Loucy (cell line): ENCODE measurements at regions not wholly inside any gene's neighbourhood (a gene's known extent, or its start where the extent isn't known, plus 50 kb on each side); places are given as distances from the start of the nearest gene placed in this dataset.

Experiments
- H2AFZ ChIP-seq: fragments of 200-600 bp; sonication (generic); 2 replicates; pipeline ENCODE4 v1.6.0; 2016; ENCODE audit warnings: antibody characterized with exemption, mild to moderate bottlenecking, low read length, moderate library complexity
- H3F3A ChIP-seq: fragments of 200-600 bp; 2 replicates; pipeline ENCODE4 v1.6.0; 2016; ENCODE audit warnings: antibody characterized with exemption, low read depth, mild to moderate bottlenecking
- H3K27me3 ChIP-seq: fragments of 200-600 bp; sonication (generic); 2 replicates; pipeline ENCODE4 v1.6.1; 2014; ENCODE audit warnings: low read length, mild to moderate bottlenecking; ENCODE audit not compliant: insufficient read depth, poor library complexity, severe bottlenecking
- H3K36me3 ChIP-seq: fragments of 200-600 bp; sonication (generic); 2 replicates; pipeline ENCODE4 v1.6.1; 2016; ENCODE audit warnings: low read length; ENCODE audit not compliant: insufficient read depth
- H3K4me1 ChIP-seq: fragments of 200-600 bp; sonication (generic); 2 replicates; pipeline ENCODE4 v1.5.1; 2014; ENCODE audit warnings: low read length, mild to moderate bottlenecking; ENCODE audit not compliant: insufficient read depth, poor library complexity, severe bottlenecking
- H3K4me2 ChIP-seq: fragments of 200-600 bp; sonication (generic); 2 replicates; pipeline ENCODE4 v1.6.0; 2014; ENCODE audit warnings: antibody characterized with exemption, low read length, low read depth, mild to moderate bottlenecking; ENCODE audit not compliant: poor library complexity, severe bottlenecking
- H3K4me3 ChIP-seq: fragments of 200-600 bp; sonication (generic); 2 replicates; pipeline ENCODE4 v1.5.1; 2014; ENCODE audit warnings: low read length, mild to moderate bottlenecking, mixed read lengths; ENCODE audit not compliant: poor library complexity, severe bottlenecking
- H3K79me2 ChIP-seq: fragments of 200-600 bp; sonication (generic); 2 replicates; pipeline ENCODE4 v1.6.1; 2014; ENCODE audit warnings: low read length; ENCODE audit not compliant: insufficient read depth
- H3K9ac ChIP-seq: fragments of 200-600 bp; sonication (generic); 2 replicates; pipeline ENCODE4 v1.6.0; 2014; ENCODE audit warnings: mild to moderate bottlenecking, low read depth, low read length, moderate library complexity; ENCODE audit not compliant: poor library complexity, severe bottlenecking
- H3K9me2 ChIP-seq: fragments of 200-600 bp; sonication (generic); replicated peaks from 2 replicates; pipeline ENCODE4 v1.6.1; 2016; ENCODE audit warnings: low read depth, low read length, mixed read lengths
- H3K9me3 ChIP-seq: fragments of 200-600 bp; sonication (generic); 2 replicates; pipeline ENCODE4 v1.6.1; 2014; ENCODE audit warnings: mild to moderate bottlenecking, antibody characterized with exemption, low read length, low read depth; ENCODE audit not compliant: insufficient read depth
- H4K20me1 ChIP-seq: fragments of 200-600 bp; sonication (generic); 2 replicates; pipeline ENCODE4 v1.6.0; 2014; ENCODE audit warnings: antibody characterized with exemption, low read length, mild to moderate bottlenecking; ENCODE audit not compliant: insufficient read depth, poor library complexity, severe bottlenecking
- CTCF ChIP-seq: fragments of 200-600 bp; sonication (generic); conservative IDR thresholded peaks from 2 replicates; pipeline ENCODE4 v1.5.1; 2014; ENCODE audit warnings: mild to moderate bottlenecking, antibody characterized with exemption, low read length
- EZH2phosphoT487 ChIP-seq: fragments of 200-600 bp; IDR thresholded peaks from 2 replicates; pipeline ENCODE4 v1.6.1; 2018; ENCODE audit warnings: antibody characterized with exemption, mild to moderate bottlenecking, moderate library complexity, borderline replicate concordance

- Histone ChIP-seq H4K20me1 (no peaks in the 10 kb centered on the region), H3K4me2 (no peak overlapping the region)
These were observed 94.4 kb upstream of the SKAP2 start for GRCh38 chr7:26958834-26959233.

GRCh38 chr7:26955516-26955915 lies 91.1 kb upstream of the SKAP2 start:
- no peak overlapping the region for H3K9ac ChIP-seq
- H3K4me1 ChIP-seq: no peaks in the 10 kb centered on the region
- no peaks in the 10 kb centered on the region for H3K36me3 ChIP-seq
- TF ChIP-seq EZH2phosphoT487: no peak
- no peak for TF ChIP-seq CTCF
- no peaks in the 10 kb centered on the region for H3K9me3 ChIP-seq
- no peaks in the 10 kb centered on the region for H3K9me2 ChIP-seq
- no peaks in the 10 kb centered on the region for H3F3A ChIP-seq
- no peaks in the 10 kb centered on the region for H4K20me1 ChIP-seq
- H3K79me2 ChIP-seq: no peaks in the 10 kb centered on the region
- H2AFZ ChIP-seq: no peak overlapping the region
- H3K27me3 ChIP-seq: no peaks in the 10 kb centered on the region
- H3K4me3 ChIP-seq: no peak overlapping the region
- no peak overlapping the region for H3K4me2 ChIP-seq

More at GRCh38 chr7:26958834-26959233, 94.4 kb upstream of the SKAP2 start:
- H3K9ac ChIP-seq: no peak overlapping the region
- no peaks in the 10 kb centered on the region for H3K27me3 ChIP-seq
- no peaks in the 10 kb centered on the region for H3K9me3 ChIP-seq
- H3K79me2 ChIP-seq: no peaks in the 10 kb centered on the region
- H3K36me3 ChIP-seq: no peaks in the 10 kb centered on the region
- 0 out of 2 replicates have a peak overlapping the region, but pooled peaks have one; percentile 60 for H2AFZ ChIP-seq
- no peaks in the 10 kb centered on the region for H3K9me2 ChIP-seq
- no peaks in the 10 kb centered on the region for H3F3A ChIP-seq
- no peak overlapping the region for H3K4me3 ChIP-seq
- peaks cover 1% of the 10 kb centered on the region for H3K4me1 ChIP-seq
- TF ChIP-seq CTCF (no peak), EZH2phosphoT487 (no peak)

GRCh38 chr7:26954951-26955350 lies 90.6 kb upstream of the SKAP2 start:
- Histone ChIP-seq H2AFZ (no peak overlapping the region), H3K9me2 (no peaks in the 10 kb centered on the region), H3F3A (no peaks in the 10 kb centered on the region)

More at GRCh38 chr7:26954951-26955350, 90.6 kb upstream of the SKAP2 start:
- H3K4me1 ChIP-seq: no peaks in the 10 kb centered on the region
- no peak overlapping the region for H3K4me2 ChIP-seq
- TF ChIP-seq CTCF: no peak
- TF ChIP-seq EZH2phosphoT487: no peak
- H3K27me3 ChIP-seq: no peaks in the 10 kb centered on the region
- H3K79me2 ChIP-seq: no peaks in the 10 kb centered on the region
- no peaks in the 10 kb centered on the region for H3K9me3 ChIP-seq
- no peaks in the 10 kb centered on the region for H3K36me3 ChIP-seq
- H3K9ac ChIP-seq: no peak overlapping the region
- H4K20me1 ChIP-seq: no peaks in the 10 kb centered on the region
- H3K4me3 ChIP-seq: no peak overlapping the region
